Naive thymus-derived CD4-positive, alpha-beta T cell (primary cell): ENCODE measurements at regions not wholly inside any gene's neighbourhood (a gene's known extent, or its start where the extent isn't known, plus 50 kb on each side); places are given as distances from the start of the nearest gene placed in this dataset.

Experiments
- ATAC-seq: fragments of 150-1000 bp; cut with Tn5 transposase; 2 replicates; pipeline ENCODE4 v1.10.0; 2021; ENCODE audit warnings: mild to moderate bottlenecking, moderate library complexity
- CTCF ChIA-PET: fragments of 350-600 bp; sonication (Branson Sonifier 250); formaldehyde crosslinking; loops from one replicate; lab custom pipeline; 2021; ENCODE audit warnings: antibody characterized with exemption; lab: Charles Lee
- POLR2A ChIA-PET: fragments of 350-600 bp; sonication (Branson Sonifier 250); formaldehyde crosslinking; loops from one replicate; lab custom pipeline; 2021; ENCODE audit warnings: antibody characterized with exemption, inconsistent platforms; lab: Charles Lee
- DNase-seq, 9 donors: peaks; one replicate each; pipeline versions ENCODE4 v3.0.0 to v3.0.0-alpha.2; 2020 to 2022; ENCODE audit warnings: mixed read lengths in 1 of 9
- H3K27ac ChIP-seq: one replicate; pipeline ENCODE4 v1.7.0; 2013; ENCODE audit warnings: mild to moderate bottlenecking, low read depth, low read length, moderate library complexity
- H3K27me3 ChIP-seq, 2 donors: one replicate each; pipeline ENCODE4 v1.7.0; 2013; ENCODE audit warnings: low read length in 2 of 2, mild to moderate bottlenecking in 2 of 2, moderate library complexity in 2 of 2; ENCODE audit not compliant: control insufficient read depth in 2 of 2, insufficient read depth in 2 of 2
- H3K36me3 ChIP-seq, 3 experiments: 1 replicate in 2 of 3; 2 replicates in 1 of 3; pipeline ENCODE4 v1.7.0; 2013; ENCODE audit warnings: low read length in 3 of 3, mild to moderate bottlenecking in 3 of 3, moderate library complexity in 1 of 3; ENCODE audit not compliant: insufficient read depth in 3 of 3, control insufficient read depth in 2 of 3
- H3K4me1 ChIP-seq, 2 donors: one replicate each; pipeline ENCODE4 v1.7.0; 2013; ENCODE audit warnings: low read length in 2 of 2, mild to moderate bottlenecking in 2 of 2, moderate library complexity in 1 of 2; ENCODE audit not compliant: control insufficient read depth in 2 of 2, insufficient read depth in 2 of 2
- H3K4me3 ChIP-seq: 2 replicates; pipeline ENCODE4 v1.7.0; 2013; ENCODE audit warnings: mild to moderate bottlenecking, low read length
- H3K9me3 ChIP-seq, 3 experiments: 1 replicate in 2 of 3; 2 replicates in 1 of 3; pipeline ENCODE4 v1.7.0; 2013; ENCODE audit warnings: low read length in 3 of 3; ENCODE audit not compliant: control insufficient read depth in 2 of 3
- H3K27ac Mint-ChIP-seq, 9 donors: one replicate each; pipeline ENCODE4 v1.8.0; 2020 to 2022; ENCODE audit warnings: mixed read lengths in 9 of 9, mild to moderate bottlenecking in 8 of 9, moderate library complexity in 5 of 9, inconsistent platforms in 2 of 9
- H3K27me3 Mint-ChIP-seq, 5 donors: one replicate each; pipeline ENCODE4 v1.8.0; 2021 to 2022; ENCODE audit warnings: mixed read lengths in 5 of 5, mild to moderate bottlenecking in 1 of 5
- H3K36me3 Mint-ChIP-seq, 5 donors: one replicate each; pipeline ENCODE4 v1.8.0; 2020 to 2022; ENCODE audit warnings: mixed read lengths in 5 of 5, mild to moderate bottlenecking in 3 of 5, inconsistent platforms in 1 of 5
- H3K4me1 Mint-ChIP-seq, 7 donors: one replicate each; pipeline ENCODE4 v1.8.0; 2020 to 2022; ENCODE audit warnings: mixed read lengths in 7 of 7, mild to moderate bottlenecking in 3 of 7, inconsistent platforms in 1 of 7
- H3K4me3 Mint-ChIP-seq, 10 donors: one replicate each; pipeline ENCODE4 v1.8.0; 2020 to 2022; ENCODE audit warnings: mild to moderate bottlenecking in 10 of 10, mixed read lengths in 10 of 10, moderate library complexity in 6 of 10, inconsistent platforms in 2 of 10
- H3K9me3 Mint-ChIP-seq, 11 donors: one replicate each; pipeline ENCODE4 v1.8.0; 2020 to 2022; ENCODE audit warnings: mixed read lengths in 11 of 11, mild to moderate bottlenecking in 4 of 11, inconsistent platforms in 1 of 11, moderate library complexity in 1 of 11
- intact Hi-C, 2 donors: fragments of 100-400 bp; cut with micrococcal nuclease; formaldehyde crosslinking; loops; one replicate each; pipeline ENCODE4 v1.15.1; 2023

- peaks cover 0 to 3% (median 0%) of the 10 kb centered on the region in 7 donors for H3K4me1 Mint-ChIP-seq
- no peaks in the 10 kb centered on the region for H3K9me3 ChIP-seq
- H3K27me3 ChIP-seq, result no peaks in the 10 kb centered on the region
- DNase-seq, result no peak
- H3K36me3 Mint-ChIP-seq, result peaks cover 0 to 17% (median 0%) of the 10 kb centered on the region in 5 donors
- H3K4me1 ChIP-seq, result no peaks in the 10 kb centered on the region
- CTCF ChIA-PET, result no interaction called here
- H3K27me3 Mint-ChIP-seq, result no peaks in the 10 kb centered on the region
- H3K4me3 ChIP-seq, result no peak overlapping the region
- H3K9me3 Mint-ChIP-seq, result peaks cover 0 to 27% (median 0%) of the 10 kb centered on the region in 11 donors
- H3K36me3 ChIP-seq, result no peaks in the 10 kb centered on the region
- intact Hi-C loops, result no loop called here
- no peak for ATAC-seq
- no peak overlapping the region for H3K4me3 Mint-ChIP-seq
- no peak overlapping the region for H3K27ac ChIP-seq
- no peak overlapping the region for H3K27ac Mint-ChIP-seq
- POLR2A ChIA-PET, result no interaction called here
Measured at GRCh38 chr3:106265704-106266103, 396.9 kb upstream of the CBLB start.

GRCh38 chr3:106268696-106269095 is 399.9 kb upstream of the CBLB start:
- Histone ChIP-seq H3K27ac (no peak overlapping the region), H3K9me3 (no peaks in the 10 kb centered on the region), H3K4me3 (no peak overlapping the region), H3K27me3 (no peaks in the 10 kb centered on the region), H3K36me3 (no peaks in the 10 kb centered on the region), H3K4me1 (no peaks in the 10 kb centered on the region)
- Mint-ChIP-seq H3K9me3 (peaks cover 0 to 24% (median 0%) of the 10 kb centered on the region in 11 donors), H3K36me3 (peaks cover 0 to 13% (median 0%) of the 10 kb centered on the region in 5 donors), H3K27ac (no peak overlapping the region), H3K4me1 (peaks cover 0 to 3% (median 0%) of the 10 kb centered on the region in 7 donors), H3K4me3 (no peak overlapping the region), H3K27me3 (no peaks in the 10 kb centered on the region)
- intact Hi-C loops, result no loop called here
- ATAC-seq, result no peak
- POLR2A ChIA-PET, result no interaction called here
- CTCF ChIA-PET, result no interaction called here
- DNase-seq, result no peak

DNA sequence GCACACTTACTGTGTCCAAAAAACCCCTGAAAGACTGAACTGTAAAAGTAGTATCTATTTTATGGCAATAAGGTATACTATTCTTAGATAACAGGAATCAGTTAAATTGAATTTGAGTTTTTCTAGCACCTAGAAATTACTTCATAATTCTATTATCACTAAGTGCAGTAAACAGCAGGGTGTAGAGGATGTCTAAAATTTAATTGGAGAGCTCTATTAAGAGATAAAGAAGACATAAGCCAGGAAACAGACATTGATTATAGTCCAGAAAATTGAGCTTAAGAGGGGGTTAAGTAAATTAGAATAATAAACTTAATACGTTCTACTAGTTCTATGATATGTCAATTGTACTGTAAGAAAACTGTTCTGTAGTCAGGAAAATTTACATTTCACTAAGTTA is 403.5 kb upstream of the CBLB start:
- Histone ChIP-seq H3K27me3 (no peaks in the 10 kb centered on the region), H3K36me3 (no peaks in the 10 kb centered on the region), H3K9me3 (no peaks in the 10 kb centered on the region), H3K4me1 (peaks cover 0 to 4% of the 10 kb centered on the region in 2 donors), H3K27ac (no peak overlapping the region), H3K4me3 (no peak overlapping the region)
- no peak overlapping the region for H3K4me3 Mint-ChIP-seq
- ChIA-PET POLR2A (no interaction called here), CTCF (no interaction called here)
- ATAC-seq, result no peak
- intact Hi-C loops, result no loop called here
- H3K9me3 Mint-ChIP-seq, result peaks cover 0 to 39% (median 0%) of the 10 kb centered on the region in 11 donors
- H3K4me1 Mint-ChIP-seq, result peaks cover 0 to 13% (median 0%) of the 10 kb centered on the region in 7 donors
- DNase-seq, result no peak
- no peak overlapping the region for H3K27ac Mint-ChIP-seq
- no peaks in the 10 kb centered on the region for H3K27me3 Mint-ChIP-seq
- peaks cover 0 to 24% (median 0%) of the 10 kb centered on the region in 5 donors for H3K36me3 Mint-ChIP-seq

DNA sequence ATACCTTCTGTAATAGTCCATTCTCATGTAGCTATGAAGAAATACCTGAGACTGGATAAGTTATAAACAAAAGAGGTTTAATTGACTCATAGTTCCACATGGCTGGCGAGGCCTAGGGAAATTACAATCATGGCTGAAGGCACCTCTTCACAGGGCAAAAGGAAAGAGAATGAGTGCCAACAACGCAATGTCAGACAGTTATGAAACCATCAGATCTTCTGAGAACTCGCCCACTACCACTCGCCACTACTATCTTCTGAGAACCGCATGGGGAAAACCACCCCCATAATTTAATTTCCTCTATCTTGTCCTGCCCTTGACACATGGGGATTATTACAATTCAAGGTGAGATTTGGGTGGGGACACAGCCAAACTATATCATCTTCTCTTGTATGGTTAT is 406.8 kb upstream of the CBLB start:
- ATAC-seq (no peak), DNase-seq (no peak)
- H3K4me1 Mint-ChIP-seq, result peaks cover 0 to 18% (median 0%) of the 10 kb centered on the region in 7 donors
- H3K27ac ChIP-seq, result no peak overlapping the region
- no peak overlapping the region for H3K4me3 Mint-ChIP-seq
- no peaks in the 10 kb centered on the region for H3K9me3 ChIP-seq
- H3K36me3 Mint-ChIP-seq, result peaks cover 0 to 23% (median 0%) of the 10 kb centered on the region in 5 donors
- H3K4me3 ChIP-seq, result no peak overlapping the region
- no peaks in the 10 kb centered on the region for H3K27me3 Mint-ChIP-seq
- no peaks in the 10 kb centered on the region for H3K36me3 ChIP-seq
- H3K27ac Mint-ChIP-seq, result no peak overlapping the region
- intact Hi-C loops, result no loop called here
- H3K27me3 ChIP-seq, result no peaks in the 10 kb centered on the region
- CTCF ChIA-PET, result no interaction called here
- H3K4me1 ChIP-seq, result peaks cover 0 to 4% of the 10 kb centered on the region in 2 donors
- POLR2A ChIA-PET, result no interaction called here
- peaks cover 0 to 27% (median 0%) of the 10 kb centered on the region in 11 donors for H3K9me3 Mint-ChIP-seq

GRCh38 chr3:106276151-106276550 is 407.3 kb upstream of the CBLB start:
- H3K27me3 Mint-ChIP-seq, result no peaks in the 10 kb centered on the region
- H3K27ac Mint-ChIP-seq, result no peak overlapping the region
- intact Hi-C loops, result no loop called here
- DNase-seq (no peak), ATAC-seq (no peak)
- POLR2A ChIA-PET, result no interaction called here
- no peak overlapping the region for H3K4me3 Mint-ChIP-seq
- Histone ChIP-seq H3K27me3 (no peaks in the 10 kb centered on the region), H3K36me3 (no peaks in the 10 kb centered on the region), H3K27ac (no peak overlapping the region), H3K9me3 (no peaks in the 10 kb centered on the region), H3K4me3 (no peak overlapping the region), H3K4me1 (peaks cover 0 to 4% of the 10 kb centered on the region in 2 donors)
- CTCF ChIA-PET, result no interaction called here
- peaks cover 0 to 27% (median 0%) of the 10 kb centered on the region in 11 donors for H3K9me3 Mint-ChIP-seq
- H3K36me3 Mint-ChIP-seq, result peaks cover 0 to 23% (median 0%) of the 10 kb centered on the region in 5 donors
- peaks cover 0 to 18% (median 0%) of the 10 kb centered on the region in 7 donors for H3K4me1 Mint-ChIP-seq

GRCh38 chr3:106276755-106277612 is 408.2 kb upstream of the CBLB start:
- no peak for DNase-seq
- H3K27ac ChIP-seq, result no peak overlapping the region
- H3K4me3 ChIP-seq, result no peak overlapping the region
- H3K4me1 ChIP-seq, result peaks cover 0 to 4% of the 10 kb centered on the region in 2 donors
- POLR2A ChIA-PET, result no interaction called here
- no peaks in the 10 kb centered on the region for H3K27me3 ChIP-seq
- H3K9me3 ChIP-seq, result no peaks in the 10 kb centered on the region
- H3K4me3 Mint-ChIP-seq, result no peak overlapping the region
- H3K27ac Mint-ChIP-seq, result no peak overlapping the region
- H3K36me3 Mint-ChIP-seq, result peaks cover 0 to 22% (median 0%) of the 10 kb centered on the region in 5 donors
- no peaks in the 10 kb centered on the region for H3K27me3 Mint-ChIP-seq
- no peak for ATAC-seq
- H3K9me3 Mint-ChIP-seq, result peaks cover 0 to 22% (median 0%) of the 10 kb centered on the region in 11 donors
- intact Hi-C loops, result no loop called here
- no peaks in the 10 kb centered on the region for H3K36me3 ChIP-seq
- CTCF ChIA-PET, result no interaction called here
- H3K4me1 Mint-ChIP-seq, result peaks cover 0 to 18% (median 0%) of the 10 kb centered on the region in 7 donors

GRCh38 chr3:106277731-106278130 is 408.9 kb upstream of the CBLB start:
- POLR2A ChIA-PET, result no interaction called here
- Mint-ChIP-seq H3K4me1 (peaks cover 0 to 18% (median 0%) of the 10 kb centered on the region in 7 donors), H3K4me3 (no peak overlapping the region), H3K27me3 (no peaks in the 10 kb centered on the region), H3K36me3 (peaks cover 0 to 22% (median 0%) of the 10 kb centered on the region in 5 donors), H3K9me3 (peaks cover 0 to 23% (median 0%) of the 10 kb centered on the region in 11 donors), H3K27ac (no peak overlapping the region)
- ATAC-seq (no peak), DNase-seq (no peak)
- peaks cover 0 to 4% of the 10 kb centered on the region in 2 donors for H3K4me1 ChIP-seq
- intact Hi-C loops, result no loop called here
- CTCF ChIA-PET, result no interaction called here
- H3K27me3 ChIP-seq, result no peaks in the 10 kb centered on the region
- no peak overlapping the region for H3K27ac ChIP-seq
- no peak overlapping the region for H3K4me3 ChIP-seq
- H3K36me3 ChIP-seq, result no peaks in the 10 kb centered on the region
- no peaks in the 10 kb centered on the region for H3K9me3 ChIP-seq
